Transverse colon (tissue), 3 donors: ENCODE measurements at regions not wholly inside any gene's neighbourhood (a gene's known extent, or its start where the extent isn't known, plus 50 kb on each side); places are given as distances from the start of the nearest gene placed in this dataset.

ENCODE experiments used
- EP300 ChIP-seq: sonication (generic); formaldehyde crosslinking; IDR thresholded peaks from one replicate; pipeline ENCODE4 v1.6.1; 2017; ENCODE audit warnings: antibody characterized with exemption, low read depth
- POLR2A ChIP-seq: fragments of 450-650 bp; IDR thresholded peaks from one replicate; pipeline ENCODE4 v1.6.1; 2016; ENCODE audit warnings: antibody characterized with exemption, mild to moderate bottlenecking, moderate library complexity
- TF ChIP-seq, protein P1 (sequence below), 5 experiments: fragments of 200-600 bp in 3 of 5; fragments of 450-650 bp in 2 of 5; sonication (generic) in 3 of 5; IDR thresholded peaks; 1 replicate in 2 of 5; 2 replicates in 3 of 5; pipeline ENCODE4 v1.5.1; 2016 to 2017; ENCODE audit warnings: antibody characterized with exemption in 5 of 5, inconsistent platforms in 3 of 5, mild to moderate bottlenecking in 2 of 5, moderate library complexity in 1 of 5

GRCh38 chr10:64196638-64197315 is 675.6 kb downstream of the REEP3 start:
- TF ChIP-seq, protein P1, sequence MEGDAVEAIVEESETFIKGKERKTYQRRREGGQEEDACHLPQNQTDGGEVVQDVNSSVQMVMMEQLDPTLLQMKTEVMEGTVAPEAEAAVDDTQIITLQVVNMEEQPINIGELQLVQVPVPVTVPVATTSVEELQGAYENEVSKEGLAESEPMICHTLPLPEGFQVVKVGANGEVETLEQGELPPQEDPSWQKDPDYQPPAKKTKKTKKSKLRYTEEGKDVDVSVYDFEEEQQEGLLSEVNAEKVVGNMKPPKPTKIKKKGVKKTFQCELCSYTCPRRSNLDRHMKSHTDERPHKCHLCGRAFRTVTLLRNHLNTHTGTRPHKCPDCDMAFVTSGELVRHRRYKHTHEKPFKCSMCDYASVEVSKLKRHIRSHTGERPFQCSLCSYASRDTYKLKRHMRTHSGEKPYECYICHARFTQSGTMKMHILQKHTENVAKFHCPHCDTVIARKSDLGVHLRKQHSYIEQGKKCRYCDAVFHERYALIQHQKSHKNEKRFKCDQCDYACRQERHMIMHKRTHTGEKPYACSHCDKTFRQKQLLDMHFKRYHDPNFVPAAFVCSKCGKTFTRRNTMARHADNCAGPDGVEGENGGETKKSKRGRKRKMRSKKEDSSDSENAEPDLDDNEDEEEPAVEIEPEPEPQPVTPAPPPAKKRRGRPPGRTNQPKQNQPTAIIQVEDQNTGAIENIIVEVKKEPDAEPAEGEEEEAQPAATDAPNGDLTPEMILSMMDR (IDR thresholded peaks at IDR 0.05) = no peak
- TF ChIP-seq POLR2A (no peak), EP300 (no peak)
